H1 (cell line): ENCODE measurements at regions not wholly inside any gene's neighbourhood (a gene's known extent, or its start where the extent isn't known, plus 50 kb on each side); places are given as distances from the start of the nearest gene placed in this dataset.

Experiments
- MAFK ChIP-seq: IDR thresholded peaks from 2 replicates; pipeline ENCODE4 v1.6.1; 2012; ENCODE audit warnings: low read depth, mild to moderate bottlenecking, improper control_type of control experiment, low read length
- SIX5 ChIP-seq: IDR thresholded peaks from 2 replicates; pipeline ENCODE4 v1.6.1; 2011; ENCODE audit warnings: mild to moderate bottlenecking, low read depth, low read length
- SP2 ChIP-seq: IDR thresholded peaks from 2 replicates; pipeline ENCODE4 v1.6.1; 2012; ENCODE audit warnings: mild to moderate bottlenecking, low read length, inconsistent platforms
- SUZ12 ChIP-seq: fragments of 200-600 bp; sonication (generic); IDR thresholded peaks from 2 replicates; pipeline ENCODE4 v1.6.1; 2012; ENCODE audit warnings: mild to moderate bottlenecking, inconsistent platforms, low read length, moderate library complexity, mixed read lengths
- TAF7 ChIP-seq: optimal IDR thresholded peaks from 2 replicates; pipeline ENCODE3; 2011; ENCODE audit warnings: low read depth, mild to moderate bottlenecking, inconsistent platforms, low read length, moderate library complexity, borderline replicate concordance
- TF ChIP-seq, protein P1 (sequence below): fragments of 300-600 bp; sonication (generic); IDR thresholded peaks from 2 replicates; pipeline ENCODE4 v1.7.1; 2012; ENCODE audit warnings: low read length, moderate library complexity, mild to moderate bottlenecking, inconsistent platforms; ENCODE audit not compliant: insufficient replicate concordance

DNA sequence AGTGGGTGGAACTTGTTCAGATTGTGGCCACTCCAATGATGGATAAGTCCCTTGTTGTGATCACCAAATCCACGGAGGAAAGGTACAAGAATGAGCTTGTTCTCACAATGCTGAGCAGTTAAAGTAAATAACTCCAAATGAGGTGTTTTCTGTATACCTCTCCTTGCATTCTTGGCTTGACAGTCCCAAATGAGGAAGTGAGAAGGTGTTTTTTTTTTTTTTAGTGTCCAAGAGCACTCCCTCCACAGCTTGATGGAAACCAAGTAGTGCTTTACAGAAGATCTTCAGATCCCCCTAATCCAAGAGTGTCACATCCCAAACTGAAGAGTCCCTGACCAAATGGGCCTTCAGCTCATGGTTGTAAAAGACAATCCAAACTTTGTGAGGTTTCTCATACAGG is 153.6 kb downstream of the ATP23 start (continued):
- TF ChIP-seq, protein P1, sequence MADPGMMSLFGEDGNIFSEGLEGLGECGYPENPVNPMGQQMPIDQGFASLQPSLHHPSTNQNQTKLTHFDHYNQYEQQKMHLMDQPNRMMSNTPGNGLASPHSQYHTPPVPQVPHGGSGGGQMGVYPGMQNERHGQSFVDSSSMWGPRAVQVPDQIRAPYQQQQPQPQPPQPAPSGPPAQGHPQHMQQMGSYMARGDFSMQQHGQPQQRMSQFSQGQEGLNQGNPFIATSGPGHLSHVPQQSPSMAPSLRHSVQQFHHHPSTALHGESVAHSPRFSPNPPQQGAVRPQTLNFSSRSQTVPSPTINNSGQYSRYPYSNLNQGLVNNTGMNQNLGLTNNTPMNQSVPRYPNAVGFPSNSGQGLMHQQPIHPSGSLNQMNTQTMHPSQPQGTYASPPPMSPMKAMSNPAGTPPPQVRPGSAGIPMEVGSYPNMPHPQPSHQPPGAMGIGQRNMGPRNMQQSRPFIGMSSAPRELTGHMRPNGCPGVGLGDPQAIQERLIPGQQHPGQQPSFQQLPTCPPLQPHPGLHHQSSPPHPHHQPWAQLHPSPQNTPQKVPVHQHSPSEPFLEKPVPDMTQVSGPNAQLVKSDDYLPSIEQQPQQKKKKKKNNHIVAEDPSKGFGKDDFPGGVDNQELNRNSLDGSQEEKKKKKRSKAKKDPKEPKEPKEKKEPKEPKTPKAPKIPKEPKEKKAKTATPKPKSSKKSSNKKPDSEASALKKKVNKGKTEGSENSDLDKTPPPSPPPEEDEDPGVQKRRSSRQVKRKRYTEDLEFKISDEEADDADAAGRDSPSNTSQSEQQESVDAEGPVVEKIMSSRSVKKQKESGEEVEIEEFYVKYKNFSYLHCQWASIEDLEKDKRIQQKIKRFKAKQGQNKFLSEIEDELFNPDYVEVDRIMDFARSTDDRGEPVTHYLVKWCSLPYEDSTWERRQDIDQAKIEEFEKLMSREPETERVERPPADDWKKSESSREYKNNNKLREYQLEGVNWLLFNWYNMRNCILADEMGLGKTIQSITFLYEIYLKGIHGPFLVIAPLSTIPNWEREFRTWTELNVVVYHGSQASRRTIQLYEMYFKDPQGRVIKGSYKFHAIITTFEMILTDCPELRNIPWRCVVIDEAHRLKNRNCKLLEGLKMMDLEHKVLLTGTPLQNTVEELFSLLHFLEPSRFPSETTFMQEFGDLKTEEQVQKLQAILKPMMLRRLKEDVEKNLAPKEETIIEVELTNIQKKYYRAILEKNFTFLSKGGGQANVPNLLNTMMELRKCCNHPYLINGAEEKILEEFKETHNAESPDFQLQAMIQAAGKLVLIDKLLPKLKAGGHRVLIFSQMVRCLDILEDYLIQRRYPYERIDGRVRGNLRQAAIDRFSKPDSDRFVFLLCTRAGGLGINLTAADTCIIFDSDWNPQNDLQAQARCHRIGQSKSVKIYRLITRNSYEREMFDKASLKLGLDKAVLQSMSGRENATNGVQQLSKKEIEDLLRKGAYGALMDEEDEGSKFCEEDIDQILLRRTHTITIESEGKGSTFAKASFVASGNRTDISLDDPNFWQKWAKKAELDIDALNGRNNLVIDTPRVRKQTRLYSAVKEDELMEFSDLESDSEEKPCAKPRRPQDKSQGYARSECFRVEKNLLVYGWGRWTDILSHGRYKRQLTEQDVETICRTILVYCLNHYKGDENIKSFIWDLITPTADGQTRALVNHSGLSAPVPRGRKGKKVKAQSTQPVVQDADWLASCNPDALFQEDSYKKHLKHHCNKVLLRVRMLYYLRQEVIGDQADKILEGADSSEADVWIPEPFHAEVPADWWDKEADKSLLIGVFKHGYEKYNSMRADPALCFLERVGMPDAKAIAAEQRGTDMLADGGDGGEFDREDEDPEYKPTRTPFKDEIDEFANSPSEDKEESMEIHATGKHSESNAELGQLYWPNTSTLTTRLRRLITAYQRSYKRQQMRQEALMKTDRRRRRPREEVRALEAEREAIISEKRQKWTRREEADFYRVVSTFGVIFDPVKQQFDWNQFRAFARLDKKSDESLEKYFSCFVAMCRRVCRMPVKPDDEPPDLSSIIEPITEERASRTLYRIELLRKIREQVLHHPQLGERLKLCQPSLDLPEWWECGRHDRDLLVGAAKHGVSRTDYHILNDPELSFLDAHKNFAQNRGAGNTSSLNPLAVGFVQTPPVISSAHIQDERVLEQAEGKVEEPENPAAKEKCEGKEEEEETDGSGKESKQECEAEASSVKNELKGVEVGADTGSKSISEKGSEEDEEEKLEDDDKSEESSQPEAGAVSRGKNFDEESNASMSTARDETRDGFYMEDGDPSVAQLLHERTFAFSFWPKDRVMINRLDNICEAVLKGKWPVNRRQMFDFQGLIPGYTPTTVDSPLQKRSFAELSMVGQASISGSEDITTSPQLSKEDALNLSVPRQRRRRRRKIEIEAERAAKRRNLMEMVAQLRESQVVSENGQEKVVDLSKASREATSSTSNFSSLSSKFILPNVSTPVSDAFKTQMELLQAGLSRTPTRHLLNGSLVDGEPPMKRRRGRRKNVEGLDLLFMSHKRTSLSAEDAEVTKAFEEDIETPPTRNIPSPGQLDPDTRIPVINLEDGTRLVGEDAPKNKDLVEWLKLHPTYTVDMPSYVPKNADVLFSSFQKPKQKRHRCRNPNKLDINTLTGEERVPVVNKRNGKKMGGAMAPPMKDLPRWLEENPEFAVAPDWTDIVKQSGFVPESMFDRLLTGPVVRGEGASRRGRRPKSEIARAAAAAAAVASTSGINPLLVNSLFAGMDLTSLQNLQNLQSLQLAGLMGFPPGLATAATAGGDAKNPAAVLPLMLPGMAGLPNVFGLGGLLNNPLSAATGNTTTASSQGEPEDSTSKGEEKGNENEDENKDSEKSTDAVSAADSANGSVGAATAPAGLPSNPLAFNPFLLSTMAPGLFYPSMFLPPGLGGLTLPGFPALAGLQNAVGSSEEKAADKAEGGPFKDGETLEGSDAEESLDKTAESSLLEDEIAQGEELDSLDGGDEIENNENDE: no peak
- TF ChIP-seq SUZ12: no peak
- no peak for TF ChIP-seq SIX5
- no peak for TF ChIP-seq MAFK
- TF ChIP-seq SP2: no peak
- no peak for TF ChIP-seq TAF7
- TF ChIP-seq, all 59 proteins: peak for 0
